Spinal cord (tissue), 9 donors: ENCODE measurements at regions not wholly inside any gene's neighbourhood (a gene's known extent, or its start where the extent isn't known, plus 50 kb on each side); places are given as distances from the start of the nearest gene placed in this dataset.

Source experiments
- DNase-seq, 6 donors: peaks; one replicate each; pipeline versions ENCODE4 v3.0.0 to v3.0.0-alpha.2; 2013 to 2015; ENCODE audit warnings: low spot score in 6 of 6, low read depth in 4 of 6
- H3K27ac ChIP-seq: one replicate; pipeline ENCODE4 v1.5.1; 2013; ENCODE audit warnings: low read depth, low read length, control low read depth
- H3K27me3 ChIP-seq: one replicate; pipeline ENCODE4 v1.6.1; 2013; ENCODE audit warnings: low read length; ENCODE audit not compliant: control insufficient read depth, insufficient read depth
- H3K36me3 ChIP-seq: one replicate; pipeline ENCODE4 v1.6.1; 2013; ENCODE audit warnings: low read length; ENCODE audit not compliant: control insufficient read depth, insufficient read depth
- H3K4me1 ChIP-seq: one replicate; pipeline ENCODE4 v1.6.1; 2013; ENCODE audit warnings: low read length; ENCODE audit not compliant: control insufficient read depth, insufficient read depth
- H3K4me3 ChIP-seq: one replicate; pipeline ENCODE4 v1.5.1; 2013; ENCODE audit warnings: low read depth, low read length, control low read depth
- H3K9me3 ChIP-seq: one replicate; pipeline ENCODE4 v1.6.1; 2013; ENCODE audit warnings: low read length; ENCODE audit not compliant: control insufficient read depth, insufficient read depth
- WGBS: methylation state at CpG from one replicate; pipeline ENCODE4 v1.1.5; 2013; ENCODE audit warnings: missing lambda C conversion rate; ENCODE audit not compliant: insufficient coverage; 5-methylcytosine and 5-hydroxymethylcytosine counted together
- donor health status: healthy.

DNA sequence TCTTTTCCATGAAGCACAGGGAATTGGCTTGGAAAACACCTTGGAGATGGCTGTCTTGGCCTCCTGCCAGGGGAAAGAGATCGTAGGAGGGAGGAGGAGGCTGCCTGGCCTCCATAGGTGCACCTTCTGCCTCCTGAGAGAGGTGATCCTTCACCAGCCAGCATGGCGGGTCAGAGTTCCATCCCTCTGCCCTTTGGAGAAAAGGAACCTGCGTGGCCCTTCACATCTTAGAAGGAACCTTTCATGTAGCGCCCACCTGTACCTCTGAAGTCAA lies 58.2 kb upstream of the DRD2 start:
- DNase-seq = no peak
- no peaks in the 10 kb centered on the region for H3K4me1 ChIP-seq
- no peaks in the 10 kb centered on the region for H3K9me3 ChIP-seq
- H3K27ac ChIP-seq = no peak overlapping the region
- H3K4me3 ChIP-seq = no peak overlapping the region
- H3K27me3 ChIP-seq = peaks cover 3% of the 10 kb centered on the region
- whole genome bisulfite sequencing = 76% methylated on average over 2 of the region's 4 CpGs
- H3K36me3 ChIP-seq = no peaks in the 10 kb centered on the region

- no peak overlapping the region for H3K27ac ChIP-seq
- peaks cover 3% of the 10 kb centered on the region for H3K27me3 ChIP-seq
- H3K9me3 ChIP-seq = no peaks in the 10 kb centered on the region
- peak; percentile 15 to 87 (median 44) for DNase-seq
- H3K4me3 ChIP-seq = no peak overlapping the region
- no peaks in the 10 kb centered on the region for H3K4me1 ChIP-seq
- 8% methylated on average over 5 of the region's 9 CpGs for WGBS
- no peaks in the 10 kb centered on the region for H3K36me3 ChIP-seq
These were observed 57.7 kb upstream of the DRD2 start for GRCh38 chr11:113532697-113533424.

GRCh38 chr11:113531575-113532451 lies 56.6 kb upstream of the DRD2 start:
- 68% methylated on average over 8 of the region's 8 CpGs for WGBS
- Histone ChIP-seq H3K27me3 (peaks cover 3% of the 10 kb centered on the region), H3K4me1 (no peaks in the 10 kb centered on the region), H3K9me3 (no peaks in the 10 kb centered on the region), H3K4me3 (no peak overlapping the region), H3K27ac (no peak overlapping the region), H3K36me3 (no peaks in the 10 kb centered on the region)
- no peak for DNase-seq

DNA sequence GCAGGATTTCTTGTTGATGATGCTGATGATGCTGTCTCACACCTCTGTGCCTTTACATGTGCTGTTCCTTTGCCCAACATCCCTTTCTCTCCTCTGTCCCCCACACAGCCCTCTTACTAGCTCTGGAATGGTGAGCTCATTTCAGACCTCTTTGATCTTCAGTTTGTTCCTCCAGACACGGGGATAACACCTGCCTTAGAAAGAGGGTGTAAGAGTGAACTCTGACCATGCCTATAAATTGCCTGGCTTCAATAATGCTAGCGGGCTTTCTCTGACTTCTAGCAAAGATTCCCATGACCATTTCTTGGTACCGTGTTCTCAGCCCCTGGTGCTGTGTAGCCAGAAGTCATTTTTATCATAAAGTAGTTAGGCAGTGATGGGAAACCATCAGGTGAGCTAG lies 55.9 kb upstream of the DRD2 start:
- 100% methylated on average over 1 of the region's 3 CpGs for WGBS
- Histone ChIP-seq H3K4me3 (no peak overlapping the region), H3K4me1 (no peaks in the 10 kb centered on the region), H3K9me3 (no peaks in the 10 kb centered on the region), H3K27ac (no peak overlapping the region), H3K27me3 (peaks cover 3% of the 10 kb centered on the region), H3K36me3 (no peaks in the 10 kb centered on the region)
- DNase-seq = no peak

GRCh38 chr11:113529606-113530005 lies 54.4 kb upstream of the DRD2 start:
- WGBS = 92% methylated on average over 1 of the region's 1 CpG
- Histone ChIP-seq H3K36me3 (no peaks in the 10 kb centered on the region), H3K4me3 (no peak overlapping the region), H3K27ac (no peak overlapping the region), H3K4me1 (no peaks in the 10 kb centered on the region), H3K9me3 (no peaks in the 10 kb centered on the region), H3K27me3 (peaks cover 3% of the 10 kb centered on the region)
- DNase-seq = no peak

DNA sequence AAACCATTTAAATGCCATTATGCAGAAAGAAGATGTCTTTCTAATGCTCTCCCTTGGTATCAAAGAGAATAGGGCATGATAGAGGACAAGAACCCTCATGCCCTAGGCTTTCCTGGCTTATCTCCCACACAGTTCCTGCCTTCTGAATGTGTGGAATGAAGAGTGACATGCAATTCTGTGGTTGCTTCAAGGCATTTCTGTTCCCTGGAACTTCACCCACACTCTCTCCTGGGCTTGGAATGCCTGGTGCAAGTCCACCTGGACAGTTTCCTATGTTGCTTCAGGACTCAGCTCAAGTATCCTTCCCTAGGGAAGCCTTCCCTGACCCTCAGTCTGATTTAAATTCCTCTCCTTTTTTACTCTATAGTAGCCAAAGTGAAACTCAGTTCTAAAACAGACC lies 53.8 kb upstream of the DRD2 start:
- H3K9me3 ChIP-seq = no peaks in the 10 kb centered on the region
- no peak overlapping the region for H3K4me3 ChIP-seq
- peaks cover 3% of the 10 kb centered on the region for H3K27me3 ChIP-seq
- DNase-seq = no peak
- no peak overlapping the region for H3K27ac ChIP-seq
- H3K36me3 ChIP-seq = no peaks in the 10 kb centered on the region
- no peaks in the 10 kb centered on the region for H3K4me1 ChIP-seq

GRCh38 chr11:113526521-113526920 lies 51.3 kb upstream of the DRD2 start:
- H3K4me3 ChIP-seq = no peak overlapping the region
- no peaks in the 10 kb centered on the region for H3K27me3 ChIP-seq
- H3K36me3 ChIP-seq = no peaks in the 10 kb centered on the region
- no peaks in the 10 kb centered on the region for H3K4me1 ChIP-seq
- no peak overlapping the region for H3K27ac ChIP-seq
- no peaks in the 10 kb centered on the region for H3K9me3 ChIP-seq
- no CpG with 5 or more reads among the region's 1 CpG for WGBS
- no peak for DNase-seq
